ENCODE measurements at regions not wholly inside any gene's neighbourhood (a gene's known extent, or its start where the extent isn't known, plus 50 kb on each side); places are given as distances from the start of the nearest gene placed in this dataset.
"Not testable (repeated sequence)": the region's sequence is repeated elsewhere in the genome, so short reads cannot be mapped to it uniquely, and the experiment has no call there.

GRCh38 chr2:132068407-132068806, 93.3 kb downstream of the ANKRD30BL start:
- not testable (repeated sequence) for DNase-seq (ENCODE audit: low spot score)

DNA sequence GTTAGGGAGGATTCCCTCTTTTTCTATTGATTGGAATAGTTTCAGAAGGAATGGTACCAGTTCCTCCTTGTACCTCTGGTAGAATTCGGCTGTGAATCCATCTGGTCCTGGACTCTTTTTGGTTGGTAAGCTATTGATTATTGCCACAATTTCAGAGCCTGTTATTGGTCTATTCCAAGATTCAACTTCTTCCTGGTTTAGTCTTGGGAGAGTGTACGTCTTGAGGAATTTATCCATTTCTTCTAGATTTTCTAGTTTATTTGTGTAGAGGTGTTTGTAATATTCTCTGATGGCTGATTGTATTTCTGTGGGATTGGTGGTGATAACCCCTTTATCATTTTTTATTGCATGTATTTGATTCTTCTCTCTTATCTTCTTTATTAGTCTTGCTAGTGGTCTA, 96.4 kb downstream of the ANKRD30BL start:
- not testable (repeated sequence) for DNase-seq (ENCODE audit: low spot score)

- DNase-seq (ENCODE audit: low spot score), result not testable (repeated sequence)
These were observed 122.0 kb downstream of the ANKRD30BL start for GRCh38 chr2:132039609-132040236.

GRCh38 chr2:132038883-132039235, 122.9 kb downstream of the ANKRD30BL start:
- DNase-seq (ENCODE audit: low spot score), result not testable (repeated sequence)

DNA sequence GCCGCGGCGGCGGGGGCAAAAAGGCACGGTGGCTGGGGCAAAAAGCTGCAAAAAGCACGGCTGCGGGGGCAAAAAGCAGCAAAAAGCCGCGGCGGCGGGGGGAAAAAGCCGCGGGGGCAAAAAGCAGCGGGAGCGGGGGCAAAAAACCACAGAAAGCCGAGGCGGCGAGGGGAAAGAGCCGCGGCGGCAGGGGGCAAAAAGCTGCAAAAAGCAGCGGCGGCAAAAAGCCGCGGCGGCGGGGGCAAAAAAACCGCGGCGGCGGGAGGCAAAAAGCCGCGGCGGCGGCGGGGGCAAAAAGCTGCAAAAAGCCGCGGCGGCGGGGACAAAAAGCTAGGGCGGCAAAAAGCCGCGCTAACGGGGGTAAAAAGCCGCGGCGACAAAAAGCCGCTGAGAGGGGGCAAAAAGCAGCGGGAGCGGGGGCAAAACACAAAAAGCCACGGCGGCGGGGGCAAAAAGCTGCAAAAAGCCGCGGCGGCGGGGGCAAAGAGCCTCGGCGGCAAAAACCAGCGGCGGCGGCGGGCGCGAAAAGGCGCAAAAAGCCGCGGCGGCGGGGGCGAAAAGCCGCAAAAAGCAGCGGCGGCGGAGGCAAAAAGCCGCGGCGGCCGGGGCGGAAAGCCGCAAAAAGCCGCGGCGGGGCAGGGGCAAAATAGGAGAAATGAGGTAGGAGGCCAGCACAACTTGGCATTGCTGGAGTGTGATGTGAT, 123.4 kb downstream of the ANKRD30BL start:
- DNase-seq (ENCODE audit: low spot score), result peak; percentile 68

GRCh38 chr2:132037527-132038178, 124.1 kb downstream of the ANKRD30BL start:
- DNase-seq (ENCODE audit: low spot score), result peak; percentile 80

- no peak for DNase-seq (ENCODE audit: low spot score)
These were observed 127.1 kb downstream of the ANKRD30BL start for GRCh38 chr2:132034646-132035045.

DNA sequence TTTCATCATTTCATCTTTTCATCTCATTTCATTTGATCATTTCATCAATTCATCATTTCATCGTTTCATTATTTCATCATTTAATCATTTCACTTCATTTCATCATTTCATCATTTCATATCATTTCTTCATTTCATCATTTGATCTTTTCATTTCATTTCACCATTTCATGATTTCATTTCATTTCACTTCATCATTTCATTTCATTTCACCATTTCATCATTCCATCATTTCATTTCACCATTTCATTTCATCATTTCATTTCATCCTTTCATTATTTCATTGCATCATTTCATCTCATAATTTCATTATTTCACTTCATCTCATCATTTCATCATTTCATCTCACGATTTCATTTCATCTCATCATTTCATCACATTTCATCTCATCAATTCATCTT, 127.8 kb downstream of the ANKRD30BL start:
- no peak for DNase-seq (ENCODE audit: low spot score)

- no peak for DNase-seq (ENCODE audit: low spot score)
These were observed 128.4 kb downstream of the ANKRD30BL start for GRCh38 chr2:132033365-132033764.

- not testable (repeated sequence) for DNase-seq (ENCODE audit: low spot score)
These were observed 149.7 kb downstream of the ANKRD30BL start for GRCh38 chr2:132012046-132012445.

DNA sequence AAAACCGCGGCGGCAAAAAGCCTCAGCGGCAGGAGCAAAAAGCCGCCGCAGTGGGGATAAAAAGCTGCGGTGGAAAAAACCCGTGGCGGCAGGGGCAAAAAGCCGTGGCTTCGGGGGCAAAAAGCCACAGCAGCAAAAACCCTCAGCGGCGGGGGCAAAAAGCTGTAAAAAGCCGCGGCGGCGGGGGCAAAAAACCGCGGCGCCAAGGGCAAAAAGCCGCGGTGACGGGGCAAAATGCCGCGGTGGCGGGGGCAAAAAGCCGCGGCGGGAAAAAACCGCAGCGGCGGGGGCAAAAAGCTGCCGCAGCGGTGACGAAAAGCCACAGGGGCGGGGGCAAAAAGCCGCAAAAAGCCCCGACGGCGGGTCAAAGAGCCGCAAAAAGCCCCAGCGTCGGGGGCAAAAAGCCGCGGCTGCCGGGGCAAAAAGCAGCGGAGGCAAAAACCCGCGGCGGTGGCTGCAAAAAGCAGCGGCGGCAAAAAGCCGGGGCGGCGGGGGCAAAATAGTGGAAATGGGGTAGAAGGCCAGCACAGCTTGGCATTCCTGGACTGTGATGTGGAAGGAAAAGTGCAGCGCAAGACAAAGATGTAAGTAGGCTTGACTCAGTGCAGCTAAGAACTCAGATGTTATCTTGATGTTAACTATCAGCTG, 151.8 kb downstream of the ANKRD30BL start:
- peak; percentile 49 for DNase-seq (ENCODE audit: low spot score)

GRCh38 chr2:132009177-132009873, 152.4 kb downstream of the ANKRD30BL start:
- DNase-seq (ENCODE audit: low spot score), result no peak

- DNase-seq (ENCODE audit: low spot score), result not testable (repeated sequence)
These were observed 171.0 kb downstream of the ANKRD30BL start for GRCh38 chr2:131990751-131991150.

- DNase-seq (ENCODE audit: low spot score), result not testable (repeated sequence)
These were observed 195.1 kb downstream of the ANKRD30BL start for GRCh38 chr2:131966671-131967070.

DNA sequence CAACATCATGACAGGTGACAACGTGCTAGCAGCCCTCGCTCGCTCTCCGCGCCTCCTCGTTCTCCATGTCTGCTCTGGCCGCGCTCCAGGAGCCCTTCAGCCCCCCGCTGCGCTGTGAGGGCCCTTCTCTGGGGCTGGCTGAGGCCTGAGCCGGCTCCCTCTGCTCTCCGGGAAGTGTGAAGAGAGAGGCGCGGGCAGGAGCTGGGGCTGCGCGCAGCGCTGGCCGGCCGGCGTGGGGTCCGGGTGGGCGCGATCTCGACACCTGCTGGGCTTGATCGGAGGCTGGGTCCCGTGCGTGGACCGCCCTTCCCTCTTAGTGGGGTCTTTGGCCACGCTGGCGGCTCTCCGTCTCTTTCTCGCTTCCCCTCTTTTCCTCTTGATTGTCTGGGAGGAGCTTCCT, 195.5 kb downstream of the ANKRD30BL start:
- DNase-seq (ENCODE audit: low spot score), result no peak

DNA sequence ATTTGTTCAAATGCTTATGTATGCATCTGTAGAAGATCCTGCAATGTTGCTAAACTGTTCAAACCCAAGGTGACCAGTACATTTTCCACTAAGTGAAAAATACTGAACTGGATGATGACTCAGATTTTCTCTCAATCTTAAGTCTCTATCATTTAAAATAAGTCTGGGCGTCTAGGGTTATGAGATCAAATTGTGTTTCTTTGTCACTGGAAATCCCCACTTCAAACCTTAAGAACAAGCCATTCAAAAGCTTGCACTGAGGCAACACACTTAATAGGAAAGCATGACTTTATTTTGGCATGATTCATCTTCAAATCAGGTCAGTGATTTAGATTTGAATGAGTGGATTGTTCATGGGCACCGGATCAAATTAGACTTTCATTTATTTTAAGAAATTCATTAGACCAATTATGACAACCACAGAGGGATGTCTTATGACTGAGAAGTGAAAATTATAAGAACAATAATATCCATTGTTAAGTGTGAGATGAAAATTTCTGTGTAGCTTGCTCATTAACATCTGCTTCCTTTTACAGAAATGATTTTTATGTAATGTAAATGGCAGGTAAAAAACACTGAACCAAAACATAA, 203.6 kb downstream of the ANKRD30BL start:
- DNase-seq (ENCODE audit: low spot score), result not testable (repeated sequence)

- not testable (repeated sequence) for DNase-seq (ENCODE audit: low spot score)
These were observed 213.1 kb downstream of the ANKRD30BL start for GRCh38 chr2:131948641-131949040.

- DNase-seq (ENCODE audit: low spot score), result not testable (repeated sequence)
These were observed 238.5 kb downstream of the ANKRD30BL start for GRCh38 chr2:131923287-131923686.

- DNase-seq (ENCODE audit: low spot score), result not testable (repeated sequence)
These were observed 238.9 kb downstream of the ANKRD30BL start for GRCh38 chr2:131922854-131923253.
